HG02759 (cell line): ENCODE measurements at regions not wholly inside any gene's neighbourhood (a gene's known extent, or its start where the extent isn't known, plus 50 kb on each side); places are given as distances from the start of the nearest gene placed in this dataset.

Experiments
- ATAC-seq: cut with Tn5 transposase; IDR thresholded peaks from one replicate; pipeline ENCODE4 v1.9.1; 2021; ENCODE audit warnings: mild to moderate bottlenecking, moderate library complexity; ENCODE audit not compliant: unreplicated experiment

- no peak for ATAC-seq
Measured at GRCh38 chr17:72297326-72298115, 176.7 kb downstream of the SOX9 start.

GRCh38 chr17:72299100-72299499 lies 178.3 kb downstream of the SOX9 start:
- no peak for ATAC-seq

GRCh38 chr17:72299592-72299991 lies 178.8 kb downstream of the SOX9 start:
- no peak for ATAC-seq

GRCh38 chr17:72301887-72302286 lies 181.1 kb downstream of the SOX9 start:
- no peak for ATAC-seq

GRCh38 chr17:72302735-72303134 lies 181.9 kb downstream of the SOX9 start:
- no peak for ATAC-seq

GRCh38 chr17:72303787-72304733 lies 183.2 kb downstream of the SOX9 start:
- no peak for ATAC-seq

- ATAC-seq, result no peak
Measured at GRCh38 chr17:72304859-72305258, 184.0 kb downstream of the SOX9 start.

- ATAC-seq, result no peak
Measured at GRCh38 chr17:72305472-72305871, 184.7 kb downstream of the SOX9 start.

GRCh38 chr17:72306037-72306436 lies 185.2 kb downstream of the SOX9 start:
- no peak for ATAC-seq

GRCh38 chr17:72307836-72308235 lies 187.0 kb downstream of the SOX9 start:
- no peak for ATAC-seq

- no peak for ATAC-seq
Measured at GRCh38 chr17:72308744-72309385, 188.0 kb downstream of the SOX9 start.

GRCh38 chr17:72311004-72311403 lies 190.2 kb downstream of the SOX9 start:
- ATAC-seq, result peak; percentile 42

- ATAC-seq, result no peak
Measured at GRCh38 chr17:72315122-72315913, 194.5 kb downstream of the SOX9 start.

GRCh38 chr17:72318131-72318530 lies 197.3 kb downstream of the SOX9 start:
- no peak for ATAC-seq

- no peak for ATAC-seq
Measured at GRCh38 chr17:72321896-72322295, 201.1 kb downstream of the SOX9 start.

- peak; percentile 81 for ATAC-seq
Measured at GRCh38 chr17:72332367-72332766, 211.5 kb downstream of the SOX9 start.

- no peak for ATAC-seq
Measured at GRCh38 chr17:72333570-72333969, 212.8 kb downstream of the SOX9 start.

GRCh38 chr17:72334205-72334604 lies 213.4 kb downstream of the SOX9 start:
- no peak for ATAC-seq

- ATAC-seq, result no peak
Measured at GRCh38 chr17:72336026-72336803, 215.4 kb downstream of the SOX9 start.

- no peak for ATAC-seq
Measured at GRCh38 chr17:72336804-72337070, 215.9 kb downstream of the SOX9 start.
